Esophagus squamous epithelium (tissue), 4 donors: ENCODE measurements at regions not wholly inside any gene's neighbourhood (a gene's known extent, or its start where the extent isn't known, plus 50 kb on each side); places are given as distances from the start of the nearest gene placed in this dataset.

Experiments used
- CTCF ChIP-seq, 6 experiments: fragments of 450-650 bp in 4 of 6; fragments of 200-600 bp in 2 of 6; sonication (generic) in 2 of 6; IDR thresholded peaks; one replicate each; pipeline ENCODE4 v1.5.1; 2016 to 2019; ENCODE audit warnings: antibody characterized with exemption in 6 of 6, mild to moderate bottlenecking in 4 of 6, moderate library complexity in 4 of 6
- POLR2A ChIP-seq, 4 donors: fragments of 450-650 bp; IDR thresholded peaks; one replicate each; pipeline ENCODE4 v1.6.1; 2017; ENCODE audit warnings: antibody characterized with exemption in 4 of 4, mild to moderate bottlenecking in 4 of 4, moderate library complexity in 3 of 4

- TF ChIP-seq CTCF (IDR thresholded peaks at IDR 0.05) (no peak), POLR2A (IDR thresholded peaks at IDR 0.05) (no peak)
These were observed 73.8 kb upstream of the UBAC2 start for GRCh38 chr13:99126821-99127220.
